ENCODE measurements at regions not wholly inside any gene's neighbourhood (a gene's known extent, or its start where the extent isn't known, plus 50 kb on each side); places are given as distances from the start of the nearest gene placed in this dataset.
"Not testable (repeated sequence)": the region's sequence is repeated elsewhere in the genome, so short reads cannot be mapped to it uniquely, and the experiment has no call there.

DNA sequence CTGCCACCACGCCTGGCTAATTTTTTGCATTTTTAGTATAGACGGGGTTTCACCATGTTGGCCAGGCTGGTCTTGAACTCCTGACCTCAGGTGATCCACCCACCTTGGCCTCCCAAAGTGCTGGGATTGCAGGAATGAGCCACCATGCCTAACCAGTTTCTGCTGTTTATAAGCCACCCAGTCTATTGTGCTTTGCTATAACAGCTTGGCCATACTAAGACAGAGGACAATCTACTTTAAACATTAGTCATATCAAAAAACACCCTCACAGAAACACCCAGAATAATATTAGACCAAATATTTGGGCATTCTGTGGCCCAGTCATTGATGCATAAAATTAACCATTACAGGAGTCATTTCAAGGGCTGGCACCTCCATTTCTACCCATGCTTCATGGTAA is 193.2 kb downstream of the NUFIP1 start:
- H3K27ac ChIP-seq (ENCODE audit: low read length); H3K27me3 ChIP-seq (ENCODE audit: low read depth, low read length); H3K4me1 ChIP-seq (ENCODE audit: control insufficient read depth in 1 of 2, insufficient read depth in 2 of 2, low read length in 2 of 2); H3K9me3 ChIP-seq (ENCODE audit: control insufficient read depth in 1 of 2, low read length in 2 of 2); H3K4me3 ChIP-seq (ENCODE audit: low read depth in 1 of 2, low read length in 2 of 2); H3K36me3 ChIP-seq (ENCODE audit: control insufficient read depth in 1 of 2, insufficient read depth in 2 of 2, low read length in 2 of 2): not testable (repeated sequence)

DNA sequence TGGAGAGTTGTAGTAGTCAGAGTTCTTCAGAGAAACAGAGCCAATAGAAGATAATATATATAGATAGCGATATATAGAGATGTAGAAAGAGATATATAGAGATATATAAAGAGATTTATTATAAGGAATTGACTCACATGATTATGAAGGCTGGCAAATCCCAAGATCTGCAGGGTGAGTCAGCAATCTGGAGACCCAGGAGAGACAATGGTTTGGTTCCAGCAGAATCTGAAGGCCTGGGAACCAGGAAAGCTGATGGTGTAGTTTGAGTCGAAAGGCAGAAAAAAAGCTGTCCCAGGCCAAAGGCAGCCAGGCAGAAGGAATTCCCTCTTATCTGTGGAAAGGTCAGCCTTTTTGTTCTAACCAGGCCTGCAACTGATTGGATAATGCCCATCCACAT is 194.1 kb downstream of the NUFIP1 start:
- Histone ChIP-seq H3K4me1 (ENCODE audit: control insufficient read depth in 1 of 2, insufficient read depth in 2 of 2, low read length in 2 of 2) (no peaks in the 10 kb centered on the region), H3K9me3 (ENCODE audit: control insufficient read depth in 1 of 2, low read length in 2 of 2) (no peaks in the 10 kb centered on the region), H3K4me3 (ENCODE audit: low read depth in 1 of 2, low read length in 2 of 2) (no peak overlapping the region), H3K36me3 (ENCODE audit: control insufficient read depth in 1 of 2, insufficient read depth in 2 of 2, low read length in 2 of 2) (no peaks in the 10 kb centered on the region), H3K27ac (ENCODE audit: low read length) (no peak overlapping the region), H3K27me3 (ENCODE audit: low read depth, low read length) (no peaks in the 10 kb centered on the region)

DNA sequence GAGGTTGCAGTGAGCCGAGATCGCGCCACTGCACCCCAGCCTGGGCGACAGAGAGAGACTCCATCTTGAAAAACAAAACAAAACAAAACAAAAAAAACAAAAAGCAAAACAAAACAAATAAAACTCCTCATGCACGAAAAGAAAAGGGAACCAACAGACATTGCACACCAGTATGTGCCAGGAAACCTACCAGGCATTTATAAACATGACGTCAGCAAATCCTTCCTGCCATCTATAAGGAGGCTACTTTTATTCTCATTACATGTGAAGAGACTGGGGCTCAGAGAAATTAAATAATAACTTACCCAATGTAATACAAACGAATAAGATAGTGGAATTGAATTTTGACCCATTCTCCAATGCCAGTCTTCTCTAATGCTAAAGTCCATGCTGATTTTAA is 197.2 kb downstream of the NUFIP1 start:
- Histone ChIP-seq H3K27ac (ENCODE audit: low read length) (no peak overlapping the region), H3K4me1 (ENCODE audit: control insufficient read depth in 1 of 2, insufficient read depth in 2 of 2, low read length in 2 of 2) (no peaks in the 10 kb centered on the region), H3K27me3 (ENCODE audit: low read depth, low read length) (no peaks in the 10 kb centered on the region), H3K4me3 (ENCODE audit: low read depth in 1 of 2, low read length in 2 of 2) (no peak overlapping the region), H3K9me3 (ENCODE audit: control insufficient read depth in 1 of 2, low read length in 2 of 2) (no peaks in the 10 kb centered on the region), H3K36me3 (ENCODE audit: control insufficient read depth in 1 of 2, insufficient read depth in 2 of 2, low read length in 2 of 2) (no peaks in the 10 kb centered on the region)

- H3K36me3 ChIP-seq (ENCODE audit: control insufficient read depth in 1 of 2, insufficient read depth in 2 of 2, low read length in 2 of 2): no peaks in the 10 kb centered on the region
- no peaks in the 10 kb centered on the region for H3K4me1 ChIP-seq (ENCODE audit: control insufficient read depth in 1 of 2, insufficient read depth in 2 of 2, low read length in 2 of 2)
- no peaks in the 10 kb centered on the region for H3K27me3 ChIP-seq (ENCODE audit: low read depth, low read length)
- H3K9me3 ChIP-seq (ENCODE audit: control insufficient read depth in 1 of 2, low read length in 2 of 2): no peaks in the 10 kb centered on the region
- H3K27ac ChIP-seq (ENCODE audit: low read length): no peak overlapping the region
- no peak overlapping the region for H3K4me3 ChIP-seq (ENCODE audit: low read depth in 1 of 2, low read length in 2 of 2)
These were observed 199.0 kb downstream of the NUFIP1 start for GRCh38 chr13:44790289-44790688.

- H3K27ac ChIP-seq (ENCODE audit: low read length): no peak overlapping the region
- H3K4me3 ChIP-seq (ENCODE audit: low read depth in 1 of 2, low read length in 2 of 2): no peak overlapping the region
- no peaks in the 10 kb centered on the region for H3K4me1 ChIP-seq (ENCODE audit: control insufficient read depth in 1 of 2, insufficient read depth in 2 of 2, low read length in 2 of 2)
- H3K36me3 ChIP-seq (ENCODE audit: control insufficient read depth in 1 of 2, insufficient read depth in 2 of 2, low read length in 2 of 2): no peaks in the 10 kb centered on the region
- H3K9me3 ChIP-seq (ENCODE audit: control insufficient read depth in 1 of 2, low read length in 2 of 2): no peaks in the 10 kb centered on the region
- H3K27me3 ChIP-seq (ENCODE audit: low read depth, low read length): no peaks in the 10 kb centered on the region
These were observed 201.7 kb downstream of the NUFIP1 start for GRCh38 chr13:44787617-44788016.

DNA sequence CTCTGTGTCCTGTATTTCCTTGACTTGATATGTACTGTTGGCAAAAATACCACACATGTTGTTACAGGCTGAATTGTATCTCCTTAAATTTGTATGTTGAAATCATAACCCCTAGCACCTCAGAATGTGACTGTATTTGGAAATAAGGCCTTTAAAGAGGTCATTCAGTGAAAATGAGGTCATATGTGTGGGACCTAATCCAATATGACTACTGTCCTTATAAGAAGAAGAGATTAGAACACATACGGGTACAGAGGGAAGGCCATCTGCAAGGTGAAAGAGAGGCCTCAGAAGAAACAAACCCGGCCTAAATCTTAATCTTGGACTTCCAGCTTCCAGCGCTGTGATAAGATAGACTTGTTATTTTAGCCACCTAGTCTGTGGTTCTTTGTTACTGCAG is 202.5 kb downstream of the NUFIP1 start:
- H3K36me3 ChIP-seq (ENCODE audit: control insufficient read depth in 1 of 2, insufficient read depth in 2 of 2, low read length in 2 of 2): no peaks in the 10 kb centered on the region
- no peaks in the 10 kb centered on the region for H3K9me3 ChIP-seq (ENCODE audit: control insufficient read depth in 1 of 2, low read length in 2 of 2)
- no peak overlapping the region for H3K4me3 ChIP-seq (ENCODE audit: low read depth in 1 of 2, low read length in 2 of 2)
- no peak overlapping the region for H3K27ac ChIP-seq (ENCODE audit: low read length)
- H3K4me1 ChIP-seq (ENCODE audit: control insufficient read depth in 1 of 2, insufficient read depth in 2 of 2, low read length in 2 of 2): no peaks in the 10 kb centered on the region
- H3K27me3 ChIP-seq (ENCODE audit: low read depth, low read length): no peaks in the 10 kb centered on the region

- Histone ChIP-seq H3K36me3 (ENCODE audit: control insufficient read depth in 1 of 2, insufficient read depth in 2 of 2, low read length in 2 of 2) (no peaks in the 10 kb centered on the region), H3K27ac (ENCODE audit: low read length) (no peak overlapping the region), H3K4me1 (ENCODE audit: control insufficient read depth in 1 of 2, insufficient read depth in 2 of 2, low read length in 2 of 2) (no peaks in the 10 kb centered on the region), H3K4me3 (ENCODE audit: low read depth in 1 of 2, low read length in 2 of 2) (no peak overlapping the region), H3K27me3 (ENCODE audit: low read depth, low read length) (no peaks in the 10 kb centered on the region), H3K9me3 (ENCODE audit: control insufficient read depth in 1 of 2, low read length in 2 of 2) (no peaks in the 10 kb centered on the region)
These were observed 203.9 kb downstream of the NUFIP1 start for GRCh38 chr13:44785401-44785800.

GRCh38 chr13:44784708-44785080 is 204.6 kb downstream of the NUFIP1 start:
- no peaks in the 10 kb centered on the region for H3K4me1 ChIP-seq (ENCODE audit: control insufficient read depth in 1 of 2, insufficient read depth in 2 of 2, low read length in 2 of 2)
- H3K4me3 ChIP-seq (ENCODE audit: low read depth in 1 of 2, low read length in 2 of 2): no peak overlapping the region
- no peaks in the 10 kb centered on the region for H3K27me3 ChIP-seq (ENCODE audit: low read depth, low read length)
- H3K36me3 ChIP-seq (ENCODE audit: control insufficient read depth in 1 of 2, insufficient read depth in 2 of 2, low read length in 2 of 2): no peaks in the 10 kb centered on the region
- no peak overlapping the region for H3K27ac ChIP-seq (ENCODE audit: low read length)
- no peaks in the 10 kb centered on the region for H3K9me3 ChIP-seq (ENCODE audit: control insufficient read depth in 1 of 2, low read length in 2 of 2)

DNA sequence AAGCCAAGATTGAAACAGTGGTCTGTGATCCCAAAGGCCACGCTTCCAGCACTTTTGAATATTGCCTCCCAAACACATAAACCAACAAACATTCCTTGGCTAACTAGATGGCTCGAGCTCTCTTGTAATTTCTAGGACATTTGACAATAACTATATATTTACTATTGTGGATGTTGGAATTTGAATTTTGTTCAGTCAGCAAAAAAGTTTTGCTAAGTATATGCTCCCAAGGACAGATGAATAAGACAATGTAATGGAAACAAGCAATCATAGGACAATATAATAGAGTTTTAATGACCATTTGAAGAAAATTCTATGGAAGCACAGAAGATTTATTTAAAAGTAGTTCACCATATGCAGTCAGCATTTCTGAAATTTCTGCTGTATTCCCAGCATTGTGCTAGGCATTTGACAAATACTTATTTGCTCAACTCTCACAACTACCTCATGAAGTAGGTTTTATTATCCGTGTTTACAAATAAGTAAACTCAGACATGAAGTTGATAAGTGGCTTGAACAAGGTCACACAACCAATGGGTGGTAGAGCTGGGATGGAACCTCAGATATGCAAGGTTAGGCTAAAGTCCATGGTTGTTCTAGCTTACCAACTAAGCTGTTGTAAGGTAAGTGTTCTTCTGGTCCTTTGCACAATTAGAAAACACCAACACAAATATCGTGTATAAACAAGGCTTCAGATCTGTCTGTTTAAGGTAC is 205.1 kb downstream of the NUFIP1 start:
- Histone ChIP-seq H3K9me3 (ENCODE audit: control insufficient read depth in 1 of 2, low read length in 2 of 2) (no peaks in the 10 kb centered on the region), H3K4me1 (ENCODE audit: control insufficient read depth in 1 of 2, insufficient read depth in 2 of 2, low read length in 2 of 2) (no peaks in the 10 kb centered on the region), H3K27ac (ENCODE audit: low read length) (no peak overlapping the region), H3K27me3 (ENCODE audit: low read depth, low read length) (no peaks in the 10 kb centered on the region), H3K36me3 (ENCODE audit: control insufficient read depth in 1 of 2, insufficient read depth in 2 of 2, low read length in 2 of 2) (no peaks in the 10 kb centered on the region), H3K4me3 (ENCODE audit: low read depth in 1 of 2, low read length in 2 of 2) (no peak overlapping the region)

- Histone ChIP-seq H3K27ac (ENCODE audit: low read length) (no peak overlapping the region), H3K27me3 (ENCODE audit: low read depth, low read length) (no peaks in the 10 kb centered on the region), H3K9me3 (ENCODE audit: control insufficient read depth in 1 of 2, low read length in 2 of 2) (no peaks in the 10 kb centered on the region), H3K4me1 (ENCODE audit: control insufficient read depth in 1 of 2, insufficient read depth in 2 of 2, low read length in 2 of 2) (no peaks in the 10 kb centered on the region), H3K4me3 (ENCODE audit: low read depth in 1 of 2, low read length in 2 of 2) (no peak overlapping the region), H3K36me3 (ENCODE audit: control insufficient read depth in 1 of 2, insufficient read depth in 2 of 2, low read length in 2 of 2) (no peaks in the 10 kb centered on the region)
These were observed 204.6 kb upstream of the TSC22D1 start for GRCh38 chr13:44780591-44781280.

- Histone ChIP-seq H3K4me3 (ENCODE audit: low read depth in 1 of 2, low read length in 2 of 2) (no peak overlapping the region), H3K36me3 (ENCODE audit: control insufficient read depth in 1 of 2, insufficient read depth in 2 of 2, low read length in 2 of 2) (no peaks in the 10 kb centered on the region), H3K27ac (ENCODE audit: low read length) (no peak overlapping the region)
These were observed 202.8 kb upstream of the TSC22D1 start for GRCh38 chr13:44778761-44779484.

More at GRCh38 chr13:44778761-44779484, 202.8 kb upstream of the TSC22D1 start:
- Histone ChIP-seq H3K9me3 (ENCODE audit: control insufficient read depth in 1 of 2, low read length in 2 of 2) (no peaks in the 10 kb centered on the region), H3K4me1 (ENCODE audit: control insufficient read depth in 1 of 2, insufficient read depth in 2 of 2, low read length in 2 of 2) (no peaks in the 10 kb centered on the region), H3K27me3 (ENCODE audit: low read depth, low read length) (no peaks in the 10 kb centered on the region)

Data from muscle layer of duodenum (tissue), 2 donors.